ENCODE measurements at regions not wholly inside any gene's neighbourhood (a gene's known extent, or its start where the extent isn't known, plus 50 kb on each side); places are given as distances from the start of the nearest gene placed in this dataset.

DNA sequence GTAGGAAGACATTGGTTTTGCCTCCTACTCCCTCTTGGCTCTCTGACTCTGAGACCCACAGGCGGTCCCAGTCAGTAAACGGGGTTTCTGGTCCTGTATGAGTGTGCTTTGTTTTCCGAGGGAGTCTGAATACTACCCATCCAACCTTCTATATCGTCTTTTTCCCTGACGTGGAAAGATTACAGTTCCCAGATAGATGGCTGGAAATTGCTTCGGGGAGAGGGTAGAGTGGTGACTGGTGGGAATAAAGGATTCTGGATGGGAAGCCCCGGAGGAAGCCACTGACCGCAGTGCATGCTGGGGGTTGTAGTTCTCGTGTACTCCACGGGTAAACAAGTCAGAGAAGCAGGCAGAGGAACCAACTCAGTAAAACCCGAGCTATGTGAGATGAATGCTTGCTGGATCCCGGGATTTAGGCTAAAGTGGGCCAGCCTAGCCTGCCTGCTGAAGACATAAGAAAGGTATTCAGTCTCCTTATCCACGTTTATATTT, 66.2 kb upstream of the IRF2BP2 start (continued):
- TF ChIP-seq ZNF592 (IDR thresholded peaks at IDR 0.05) (0 out of 2 replicates have a peak, but pooled peaks have one; percentile 26), PCBP1 (IDR thresholded peaks at IDR 0.05; ENCODE audit: low read depth, low read length, poor library complexity, severe bottlenecking) (no peak), ZNF551 (CRISPR knock-in tag; IDR thresholded peaks at IDR 0.05) (no peak), TFAM (CRISPR knock-in tag; conservative IDR thresholded peaks at IDR 0.05) (no peak), HMGXB4 (CRISPR knock-in tag; IDR thresholded peaks at IDR 0.05) (no peak), ZNF408 (CRISPR knock-in tag; IDR thresholded peaks at IDR 0.05; ENCODE audit: low read depth) (no peak), HMG20A (CRISPR knock-in tag; conservative IDR thresholded peaks at IDR 0.05) (no peak), ATF3 (IDR thresholded peaks at IDR 0.05) (no peak; the same call in 1 of the 2 replicates), ATF3 (CRISPR knock-in tag; conservative IDR thresholded peaks at IDR 0.05) (peak; percentile 60), CTCFL (IDR thresholded peaks at IDR 0.05; ENCODE audit: borderline replicate concordance, insufficient read depth, low read depth, low read length, poor library complexity, severe bottlenecking) (no peak), SIN3A (IDR thresholded peaks at IDR 0.05; ENCODE audit: borderline replicate concordance in 2 of 2, control insufficient read depth in 1 of 2, low read depth in 2 of 2, low read length in 2 of 2) (no peak), KAT8 (IDR thresholded peaks at IDR 0.05; ENCODE audit: low read depth) (no peak), MED1 (CRISPR knock-in tag; IDR thresholded peaks at IDR 0.05; ENCODE audit: borderline replicate concordance) (no peak), NBN (IDR thresholded peaks at IDR 0.05; ENCODE audit: low read depth) (0 out of 2 replicates have a peak, but pooled peaks have one; percentile 28), EP400 (IDR thresholded peaks at IDR 0.05) (0 out of 2 replicates have a peak, but pooled peaks have one; percentile 28), NR2C1 (IDR thresholded peaks at IDR 0.05) (no peak), NR2C1 (tag; IDR thresholded peaks at IDR 0.05) (0 out of 2 replicates have a peak, but pooled peaks have one; percentile 17), CBX2 (IDR thresholded peaks at IDR 0.05; ENCODE audit: insufficient read depth, low read length, poor library complexity, severe bottlenecking) (no peak)
- TF ChIP-seq, protein P1, sequence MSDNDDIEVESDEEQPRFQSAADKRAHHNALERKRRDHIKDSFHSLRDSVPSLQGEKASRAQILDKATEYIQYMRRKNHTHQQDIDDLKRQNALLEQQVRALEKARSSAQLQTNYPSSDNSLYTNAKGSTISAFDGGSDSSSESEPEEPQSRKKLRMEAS (CRISPR knock-in tag; IDR thresholded peaks at IDR 0.05) = no peak

Data from K562 (cell line).